Astrocyte of the cerebellum (primary cell): ENCODE measurements at regions not wholly inside any gene's neighbourhood (a gene's known extent, or its start where the extent isn't known, plus 50 kb on each side); places are given as distances from the start of the nearest gene placed in this dataset.
A peak's percentile ranks its signal among the peaks of the same experiment; 100 is the strongest.
"Not testable (repeated sequence)": the region's sequence is repeated elsewhere in the genome, so short reads cannot be mapped to it uniquely, and the experiment has no call there.

Source experiments
- DNase-seq: peaks from one replicate; pipeline ENCODE4 v3.0.0-alpha.2; 2011; ENCODE audit warnings: low read depth
- H3K4me3 ChIP-seq: 2 replicates; pipeline ENCODE4 v1.5.1; 2011; ENCODE audit warnings: mild to moderate bottlenecking, low read depth, low read length, moderate library complexity
- CTCF ChIP-seq: IDR thresholded peaks from 2 replicates; pipeline ENCODE4 v1.5.1; 2012; ENCODE audit warnings: low read length, low read depth, moderate library complexity, mild to moderate bottlenecking; ENCODE audit errors: missing control alignments
- in situ Hi-C: cut with HindIII; loops from 2 replicates; pipeline ENCODE4 v1.10.0; 2017; ENCODE audit warnings: low sequenced_read_pairs

GRCh38 chr4:127518046-127518445 is 114.7 kb upstream of the INTU start:
- in situ Hi-C loops, result no loop called here
- H3K4me3 ChIP-seq, result no peak overlapping the region

GRCh38 chr4:127521463-127521862 is 111.3 kb upstream of the INTU start:
- no peak overlapping the region for H3K4me3 ChIP-seq
- in situ Hi-C loops, result no loop called here
- no peak for TF ChIP-seq CTCF
- DNase-seq, result no peak

More at GRCh38 chr4:127518046-127518445, 114.7 kb upstream of the INTU start:
- no peak for DNase-seq
- no peak for TF ChIP-seq CTCF

GRCh38 chr4:127523369-127523768 is 109.4 kb upstream of the INTU start:
- no peak overlapping the region for H3K4me3 ChIP-seq
- TF ChIP-seq CTCF, result no peak
- DNase-seq, result no peak
- in situ Hi-C loops, result no loop called here

- H3K4me3 ChIP-seq, result no peak overlapping the region
- in situ Hi-C loops, result no loop called here
- no peak for TF ChIP-seq CTCF
- no peak for DNase-seq
These were observed 107.1 kb upstream of the INTU start for GRCh38 chr4:127525608-127526007.

- H3K4me3 ChIP-seq, result no peak overlapping the region
- in situ Hi-C loops, result no loop called here
- TF ChIP-seq CTCF, result no peak
- no peak for DNase-seq
These were observed 104.5 kb upstream of the INTU start for GRCh38 chr4:127528302-127528701.

GRCh38 chr4:127529879-127530278 is 102.9 kb upstream of the INTU start:
- in situ Hi-C loops, H3K4me3 ChIP-seq, DNase-seq: not testable (repeated sequence)

GRCh38 chr4:127533028-127533700 is 99.6 kb upstream of the INTU start:
- no peak overlapping the region for H3K4me3 ChIP-seq
- no peak for TF ChIP-seq CTCF
- peak; percentile 12 for DNase-seq
- in situ Hi-C loops, result no loop called here
